Trophoblast cell (in vitro differentiated cells and primary cell): ENCODE measurements at regions not wholly inside any gene's neighbourhood (a gene's known extent, or its start where the extent isn't known, plus 50 kb on each side); places are given as distances from the start of the nearest gene placed in this dataset.
"Not testable (repeated sequence)": the region's sequence is repeated elsewhere in the genome, so short reads cannot be mapped to it uniquely, and the experiment has no call there.

ENCODE experiments used
- DNase-seq, 2 donors: peaks; one replicate each; pipeline ENCODE4 v3.0.0-alpha.2; 2016
- H2AFZ ChIP-seq: 2 replicates; pipeline ENCODE4 v1.6.1; 2013; ENCODE audit warnings: low read length, moderate library complexity, mild to moderate bottlenecking; ENCODE audit not compliant: insufficient read depth, poor library complexity
- H2AK5ac ChIP-seq: 2 replicates; pipeline ENCODE4 v1.6.1; 2013; ENCODE audit warnings: mild to moderate bottlenecking, low read length
- H2BK120ac ChIP-seq: 2 replicates; pipeline ENCODE4 v1.6.1; 2013; ENCODE audit warnings: low read length, mild to moderate bottlenecking, moderate library complexity; ENCODE audit not compliant: insufficient read depth, poor library complexity
- H2BK12ac ChIP-seq: 2 replicates; pipeline ENCODE4 v1.6.1; 2013; ENCODE audit warnings: mild to moderate bottlenecking, low read length, moderate library complexity
- H2BK5ac ChIP-seq: 2 replicates; pipeline ENCODE4 v1.6.1; 2013; ENCODE audit warnings: low read length, low read depth, moderate library complexity, mild to moderate bottlenecking; ENCODE audit not compliant: poor library complexity
- H3K14ac ChIP-seq: 2 replicates; pipeline ENCODE4 v1.6.1; 2013; ENCODE audit warnings: mild to moderate bottlenecking, low read length
- H3K18ac ChIP-seq: 2 replicates; pipeline ENCODE4 v1.6.1; 2013; ENCODE audit warnings: mild to moderate bottlenecking, low read length
- H3K23ac ChIP-seq: 2 replicates; pipeline ENCODE4 v1.6.1; 2013; ENCODE audit warnings: low read length
- H3K27ac ChIP-seq: 2 replicates; pipeline ENCODE4 v1.5.1; 2013; ENCODE audit warnings: low read depth, mild to moderate bottlenecking, inconsistent platforms, low read length, moderate library complexity
- H3K27me3 ChIP-seq: 2 replicates; pipeline ENCODE4 v1.6.1; 2013; ENCODE audit warnings: inconsistent platforms, mild to moderate bottlenecking, low read length, moderate library complexity; ENCODE audit not compliant: insufficient read depth
- H3K36me3 ChIP-seq, 2 experiments: 1 replicate in 1 of 2; 2 replicates in 1 of 2; pipeline ENCODE4 v1.6.1; 2013; ENCODE audit warnings: low read length in 2 of 2, mild to moderate bottlenecking in 2 of 2, moderate library complexity in 1 of 2; ENCODE audit not compliant: insufficient read depth in 2 of 2, control insufficient read depth in 1 of 2
- H3K4ac ChIP-seq: 2 replicates; pipeline ENCODE4 v1.6.1; 2013; ENCODE audit warnings: low read depth, mild to moderate bottlenecking, low read length, moderate library complexity
- H3K4me1 ChIP-seq, 2 experiments: 1 replicate in 1 of 2; 2 replicates in 1 of 2; pipeline ENCODE4 v1.6.1; 2013; ENCODE audit warnings: low read length in 2 of 2, mild to moderate bottlenecking in 2 of 2, moderate library complexity in 1 of 2; ENCODE audit not compliant: insufficient read depth in 2 of 2, control insufficient read depth in 1 of 2
- H3K4me2 ChIP-seq: 2 replicates; pipeline ENCODE4 v1.6.1; 2013; ENCODE audit warnings: inconsistent platforms, mild to moderate bottlenecking, low read length, moderate library complexity
- H3K4me3 ChIP-seq: 2 replicates; pipeline ENCODE4 v1.5.1; 2013; ENCODE audit warnings: mild to moderate bottlenecking, low read depth, low read length, inconsistent platforms
- H3K79me1 ChIP-seq: one replicate; pipeline ENCODE4 v1.6.1; 2013; ENCODE audit warnings: low read length
- H3K79me2 ChIP-seq: 2 replicates; pipeline ENCODE4 v1.6.1; 2013; ENCODE audit warnings: low read length, mild to moderate bottlenecking; ENCODE audit not compliant: control insufficient read depth, insufficient read depth, poor library complexity
- H3K9ac ChIP-seq: 2 replicates; pipeline ENCODE4 v1.6.1; 2013; ENCODE audit warnings: mild to moderate bottlenecking, low read length
- H3K9me3 ChIP-seq: 2 replicates; pipeline ENCODE4 v1.6.1; 2013; ENCODE audit warnings: low read depth, mild to moderate bottlenecking, control low read depth, inconsistent platforms, low read length; ENCODE audit not compliant: insufficient read depth
- H4K12ac ChIP-seq: 2 replicates; pipeline ENCODE4 v1.6.1; 2013; ENCODE audit warnings: low read depth, mild to moderate bottlenecking, low read length, moderate library complexity
- H4K8ac ChIP-seq: 2 replicates; pipeline ENCODE4 v1.6.1; 2013; ENCODE audit warnings: low read depth, mild to moderate bottlenecking, low read length, moderate library complexity
- H4K91ac ChIP-seq: one replicate; pipeline ENCODE4 v1.6.1; 2013; ENCODE audit warnings: low read depth, mild to moderate bottlenecking, low read length, moderate library complexity
- WGBS: extraction: QIAGEN DNeasy Blood & Tissue Kit; methylation state at CpG from one replicate; pipeline ENCODE4 v1.1.7; 2013; ENCODE audit warnings: missing lambda C conversion rate; ENCODE audit not compliant: insufficient read length, insufficient coverage; ENCODE audit errors: extremely low coverage; 5-methylcytosine and 5-hydroxymethylcytosine counted together

DNA sequence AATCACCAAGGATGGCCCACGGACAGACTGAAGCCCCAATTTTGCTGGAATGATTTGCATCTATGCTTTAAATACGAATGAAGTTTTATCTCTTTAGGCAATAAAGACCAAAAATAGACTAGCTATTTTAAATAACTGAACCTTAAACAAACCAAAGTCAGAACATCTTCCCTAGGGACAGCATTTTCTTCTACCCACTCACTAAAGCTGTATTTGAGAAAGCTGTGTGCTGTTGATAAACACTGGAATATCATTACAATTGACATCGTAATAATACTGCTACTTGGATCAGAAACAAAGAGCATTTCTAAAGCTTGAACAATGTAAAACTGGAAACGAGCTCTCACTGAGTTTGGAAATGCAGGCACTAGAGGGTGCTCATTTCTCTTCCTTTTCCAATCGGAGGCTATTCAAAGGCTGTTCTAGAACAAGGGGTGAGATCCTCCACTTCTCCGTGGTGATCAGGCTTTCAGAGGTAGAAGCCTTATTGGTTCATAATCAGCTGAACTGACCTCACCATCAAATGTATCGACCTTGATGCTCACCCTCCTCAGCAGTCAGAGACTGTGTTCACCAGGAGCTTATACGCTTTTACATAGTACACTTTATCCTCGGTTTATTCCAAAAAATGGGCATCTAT is 225.3 kb upstream of the PRSS1 start:
- no peak overlapping the region for H3K23ac ChIP-seq
- no peak overlapping the region for H4K8ac ChIP-seq
- no peak overlapping the region for H4K91ac ChIP-seq
- H3K18ac ChIP-seq: no peak overlapping the region
- H3K14ac ChIP-seq: no peak overlapping the region
- H3K27me3 ChIP-seq: no peaks in the 10 kb centered on the region
- H3K4ac ChIP-seq: no peak overlapping the region
- no peak overlapping the region for H2BK5ac ChIP-seq
- H2AK5ac ChIP-seq: no peak overlapping the region
- no peak overlapping the region for H2BK12ac ChIP-seq
- no peak overlapping the region for H3K4me2 ChIP-seq
- no peaks in the 10 kb centered on the region for H3K79me2 ChIP-seq
- H3K4me1 ChIP-seq: peaks cover 0 to 3% of the 10 kb centered on the region in 2 experiments
- no peaks in the 10 kb centered on the region for H3K79me1 ChIP-seq
- no peak overlapping the region for H2BK120ac ChIP-seq
- H3K9me3 ChIP-seq: no peaks in the 10 kb centered on the region
- H4K12ac ChIP-seq: no peak overlapping the region
- H3K27ac ChIP-seq: no peak overlapping the region
- H3K36me3 ChIP-seq: no peaks in the 10 kb centered on the region
- no peak overlapping the region for H2AFZ ChIP-seq
- DNase-seq: no peak
- no peak overlapping the region for H3K9ac ChIP-seq
- WGBS: no CpG with 5 or more reads among the region's 9 CpGs
- no peak overlapping the region for H3K4me3 ChIP-seq

DNA sequence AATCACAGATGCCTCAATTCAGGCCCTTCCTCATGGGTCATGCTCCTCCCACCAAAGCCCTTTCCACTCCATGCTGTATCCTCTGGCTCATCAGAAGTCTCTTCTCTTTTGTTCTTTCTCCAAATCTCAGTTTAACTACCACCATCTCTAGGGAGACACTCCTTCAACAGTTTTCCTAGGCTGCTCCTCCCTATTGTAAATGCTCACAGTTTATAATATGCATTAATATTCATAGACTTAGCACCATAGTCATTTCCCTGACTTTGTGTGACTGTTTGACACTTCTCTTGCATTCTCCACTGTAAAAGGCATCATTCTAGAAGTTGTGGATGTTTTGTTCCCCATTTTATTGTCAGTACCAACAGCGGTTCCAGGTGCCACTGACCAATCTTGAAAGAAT is 226.5 kb upstream of the PRSS1 start:
- H2BK120ac ChIP-seq: no peak overlapping the region
- H2AFZ ChIP-seq: no peak overlapping the region
- no peak overlapping the region for H4K12ac ChIP-seq
- no peak for DNase-seq
- no peaks in the 10 kb centered on the region for H3K36me3 ChIP-seq
- no peaks in the 10 kb centered on the region for H3K27me3 ChIP-seq
- H3K14ac ChIP-seq: no peak overlapping the region
- no peak overlapping the region for H4K8ac ChIP-seq
- H3K4me2 ChIP-seq: no peak overlapping the region
- H3K9me3 ChIP-seq: no peaks in the 10 kb centered on the region
- H4K91ac ChIP-seq: no peak overlapping the region
- no peak overlapping the region for H3K4me3 ChIP-seq
- H3K79me2 ChIP-seq: no peaks in the 10 kb centered on the region
- H3K4me1 ChIP-seq: no peaks in the 10 kb centered on the region
- no peak overlapping the region for H2AK5ac ChIP-seq
- H2BK12ac ChIP-seq: no peak overlapping the region
- H3K79me1 ChIP-seq: no peaks in the 10 kb centered on the region
- H3K27ac ChIP-seq: no peak overlapping the region
- WGBS: no CpG with 5 or more reads among the region's 1 CpG
- H3K18ac ChIP-seq: no peak overlapping the region
- H3K4ac ChIP-seq: no peak overlapping the region
- no peak overlapping the region for H3K9ac ChIP-seq
- no peak overlapping the region for H2BK5ac ChIP-seq
- H3K23ac ChIP-seq: no peak overlapping the region

DNA sequence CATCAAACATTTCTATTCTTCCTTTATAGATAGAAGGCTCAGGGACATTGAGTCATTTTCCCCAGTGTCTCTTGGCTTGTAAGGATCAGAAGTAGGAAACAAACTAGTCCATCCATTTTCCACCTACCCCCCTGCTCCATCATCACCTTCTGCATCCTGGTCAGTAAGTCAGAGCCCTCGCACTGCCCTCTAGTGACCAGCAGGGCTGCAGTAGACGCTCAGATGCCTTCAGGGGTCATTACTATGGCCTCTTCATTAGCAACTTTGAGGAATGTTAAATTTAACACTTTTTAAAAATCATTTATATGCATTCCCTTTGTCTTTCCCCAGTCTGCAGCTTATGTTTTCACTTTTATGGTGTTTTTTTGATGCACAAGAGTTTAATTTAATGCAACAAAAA is 228.4 kb upstream of the PRSS1 start:
- not testable (repeated sequence) for H2BK120ac ChIP-seq, H3K9ac ChIP-seq, H3K23ac ChIP-seq, H3K79me1 ChIP-seq, H3K4me2 ChIP-seq, H3K79me2 ChIP-seq, H3K14ac ChIP-seq, H3K18ac ChIP-seq, H4K8ac ChIP-seq, H2BK5ac ChIP-seq, H4K12ac ChIP-seq, H3K4me1 ChIP-seq, H3K9me3 ChIP-seq, H3K27me3 ChIP-seq, H2AK5ac ChIP-seq, H3K36me3 ChIP-seq, H2BK12ac ChIP-seq, H3K4me3 ChIP-seq, H2AFZ ChIP-seq, H4K91ac ChIP-seq, H3K4ac ChIP-seq, H3K27ac ChIP-seq
- peak in 1 of 2 donors; percentile 47 for DNase-seq
- no CpG with 5 or more reads among the region's 2 CpGs for WGBS

DNA sequence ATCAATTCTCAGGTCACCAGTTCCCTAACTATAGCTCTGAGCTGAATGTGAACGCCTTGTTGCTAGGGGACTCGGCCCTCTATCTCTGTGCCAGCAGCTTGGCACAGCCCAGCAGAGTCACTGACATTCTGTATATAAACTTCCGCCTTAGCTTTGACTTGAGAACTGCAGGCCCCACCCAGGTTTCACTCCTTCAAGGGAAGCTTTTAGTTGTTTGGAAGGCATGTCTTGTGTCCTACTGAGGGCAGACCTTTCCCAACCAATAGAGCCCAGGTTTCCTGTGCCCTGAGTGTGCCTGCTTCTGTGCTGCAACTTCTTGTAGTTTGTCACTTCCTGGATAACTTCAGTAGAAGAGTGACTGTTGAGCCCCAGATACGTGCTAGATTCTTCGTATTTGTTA is 228.8 kb upstream of the PRSS1 start:
- not testable (repeated sequence) for H4K12ac ChIP-seq, H2BK12ac ChIP-seq, H3K18ac ChIP-seq, H2BK5ac ChIP-seq, H3K9ac ChIP-seq, H3K4me1 ChIP-seq, H3K27me3 ChIP-seq, H3K27ac ChIP-seq, H3K14ac ChIP-seq, H3K4ac ChIP-seq, DNase-seq, H3K4me3 ChIP-seq, H2AK5ac ChIP-seq, H3K79me2 ChIP-seq, H3K79me1 ChIP-seq, H4K91ac ChIP-seq, H3K23ac ChIP-seq, H3K4me2 ChIP-seq, H4K8ac ChIP-seq, H2AFZ ChIP-seq, H3K9me3 ChIP-seq, H2BK120ac ChIP-seq, H3K36me3 ChIP-seq
- WGBS: no CpG with 5 or more reads among the region's 5 CpGs
